IMR-90 (cell line): ENCODE measurements at regions not wholly inside any gene's neighbourhood (a gene's known extent, or its start where the extent isn't known, plus 50 kb on each side); places are given as distances from the start of the nearest gene placed in this dataset.

Source experiments
- ATAC-seq: fragments of 200-7000 bp; cut with Tn5 transposase; 2 replicates; pipeline ENCODE4 v1.9.1; 2020; ENCODE audit warnings: low read depth, mild to moderate bottlenecking, moderate library complexity
- BruUV-seq: library from RNA; stranded (reverse); fragments of 400-500 nt; replicated peaks from 2 replicates; lab custom pipeline; 2021; lab: Mats Ljungman, UMichigan
- CTCF ChIA-PET: fragments of 300-600 bp; formaldehyde crosslinking; extraction: SDS; loops from one replicate; lab custom pipeline; 2021; ENCODE audit warnings: antibody characterized with exemption; lab: Yijun Ruan, JAX
- POLR2A ChIA-PET: fragments of 300-600 bp; sonication (Branson Sonifier 250); formaldehyde crosslinking; loops from one replicate; lab custom pipeline; 2022; ENCODE audit warnings: antibody characterized with exemption; ENCODE audit not compliant: unreplicated experiment; lab: Charles Lee
- DNase-seq: peaks from one replicate; pipeline ENCODE4 v3.0.0; 2013
- H2AFZ ChIP-seq: replicated peaks from 2 replicates; pipeline ENCODE3; 2013; ENCODE audit warnings: low read length, mild to moderate bottlenecking; ENCODE audit not compliant: poor library complexity
- H2AK5ac ChIP-seq: 2 replicates; pipeline ENCODE4 v1.6.1; 2013; ENCODE audit warnings: low read depth, low read length, inconsistent platforms
- H2AK9ac ChIP-seq: replicated peaks from 2 replicates; pipeline ENCODE3; 2013; ENCODE audit warnings: mild to moderate bottlenecking, low read depth, low read length, moderate library complexity; ENCODE audit not compliant: poor library complexity
- H2BK120ac ChIP-seq: 2 replicates; pipeline ENCODE4 v1.6.1; 2013; ENCODE audit warnings: low read depth, low read length, inconsistent platforms
- H2BK15ac ChIP-seq: 3 replicates; pipeline ENCODE4 v1.6.1; 2013; ENCODE audit warnings: low read depth, low read length, inconsistent platforms
- H2BK20ac ChIP-seq: 2 replicates; pipeline ENCODE4 v1.6.1; 2013; ENCODE audit warnings: low read depth, mild to moderate bottlenecking, inconsistent platforms, low read length, moderate library complexity
- H2BK5ac ChIP-seq: 2 replicates; pipeline ENCODE4 v1.6.1; 2013; ENCODE audit warnings: mild to moderate bottlenecking, low read depth, low read length, inconsistent platforms; ENCODE audit not compliant: poor library complexity, severe bottlenecking
- H3K14ac ChIP-seq: replicated peaks from 2 replicates; pipeline ENCODE4 v1.6.1; 2013; ENCODE audit warnings: low read depth, low read length, inconsistent platforms
- H3K18ac ChIP-seq: 2 replicates; pipeline ENCODE4 v1.6.1; 2013; ENCODE audit warnings: low read depth, low read length, control low read depth
- H3K23ac ChIP-seq: 2 replicates; pipeline ENCODE4 v1.6.1; 2013; ENCODE audit warnings: low read depth, low read length, inconsistent platforms
- H3K27ac ChIP-seq: 2 replicates; pipeline ENCODE4 v1.5.1; 2013; ENCODE audit warnings: mild to moderate bottlenecking, control low read depth, low read length; ENCODE audit not compliant: insufficient read depth
- H3K27me3 ChIP-seq: 2 replicates; pipeline ENCODE4 v1.6.1; 2013; ENCODE audit warnings: low read length; ENCODE audit not compliant: control insufficient read depth, insufficient read depth
- H3K36me3 ChIP-seq: 2 replicates; pipeline ENCODE4 v1.6.1; 2013; ENCODE audit warnings: low read length, mixed read lengths; ENCODE audit not compliant: control insufficient read depth, insufficient read depth
- H3K4ac ChIP-seq: 2 replicates; pipeline ENCODE4 v1.6.1; 2013; ENCODE audit warnings: low read depth, low read length, inconsistent platforms
- H3K4me1 ChIP-seq: 2 replicates; pipeline ENCODE4 v1.6.1; 2013; ENCODE audit warnings: low read length, mixed read lengths; ENCODE audit not compliant: control insufficient read depth, insufficient read depth
- H3K4me2 ChIP-seq: 2 replicates; pipeline ENCODE4 v1.6.1; 2013; ENCODE audit warnings: low read depth, mild to moderate bottlenecking, control low read depth, low read length, moderate library complexity
- H3K4me3 ChIP-seq: 2 replicates; pipeline ENCODE4 v1.5.1; 2013; ENCODE audit warnings: low read depth, mild to moderate bottlenecking, control low read depth, low read length, moderate library complexity; ENCODE audit not compliant: insufficient read depth
- H3K56ac ChIP-seq: 2 replicates; pipeline ENCODE4 v1.6.1; 2013; ENCODE audit warnings: low read length, inconsistent platforms; ENCODE audit not compliant: insufficient read depth; ENCODE audit errors: extremely low read depth
- H3K79me1 ChIP-seq, 2 experiments: 2 replicates each; pipeline ENCODE4 v1.6.1; 2013; ENCODE audit warnings: low read length in 2 of 2, inconsistent platforms in 1 of 2, low read depth in 1 of 2
- H3K9ac ChIP-seq: 2 replicates; pipeline ENCODE4 v1.6.1; 2013; ENCODE audit warnings: low read depth, low read length, control low read depth
- H3K9me1 ChIP-seq: 2 replicates; pipeline ENCODE4 v1.6.1; 2013; ENCODE audit warnings: low read length, inconsistent platforms; ENCODE audit not compliant: insufficient read depth
- H3K9me3 ChIP-seq: 2 replicates; pipeline ENCODE4 v1.6.1; 2013; ENCODE audit warnings: low read length; ENCODE audit not compliant: control insufficient read depth, insufficient read depth
- H4K20me1 ChIP-seq: 2 replicates; pipeline ENCODE4 v1.6.1; 2013; ENCODE audit warnings: low read length, inconsistent platforms; ENCODE audit not compliant: insufficient read depth
- H4K5ac ChIP-seq: 2 replicates; pipeline ENCODE4 v1.6.1; 2013; ENCODE audit warnings: mild to moderate bottlenecking, low read depth, low read length, control low read depth
- H4K8ac ChIP-seq, 2 experiments: 2 replicates each; pipeline ENCODE4 v1.6.1; 2013; ENCODE audit warnings: low read depth in 2 of 2, low read length in 2 of 2, control low read depth in 1 of 2, inconsistent platforms in 1 of 2
- H4K91ac ChIP-seq: 2 replicates; pipeline ENCODE4 v1.6.1; 2013; ENCODE audit warnings: low read depth, low read length, inconsistent platforms; ENCODE audit not compliant: insufficient read depth
- BHLHE40 ChIP-seq: fragments of 150-350 bp; IDR thresholded peaks from 2 replicates; pipeline ENCODE4 v1.6.1; 2016; ENCODE audit warnings: mild to moderate bottlenecking, low read depth, low read length
- CEBPB ChIP-seq: IDR thresholded peaks from 2 replicates; pipeline ENCODE4 v1.6.1; 2012; ENCODE audit warnings: low read depth, low read length, improper control_type of control experiment
- CHD1 ChIP-seq: IDR thresholded peaks from 2 replicates; pipeline ENCODE4 v1.6.1; 2012; ENCODE audit warnings: low read depth, low read length, improper control_type of control experiment
- CTCF ChIP-seq: conservative IDR thresholded peaks from 2 replicates; pipeline ENCODE4 v1.5.1; 2012; ENCODE audit warnings: mild to moderate bottlenecking, low read depth, low read length, improper control_type of control experiment
- ELK1 ChIP-seq: fragments of 150-350 bp; IDR thresholded peaks from 2 replicates; pipeline ENCODE4 v1.6.1; 2016; ENCODE audit warnings: low read depth, mild to moderate bottlenecking, low read length, moderate library complexity, borderline replicate concordance
- FOS ChIP-seq: fragments of 150-350 bp; IDR thresholded peaks from 2 replicates; pipeline ENCODE4 v1.6.1; 2016; ENCODE audit warnings: low read depth, low read length
- MAFK ChIP-seq: IDR thresholded peaks from 2 replicates; pipeline ENCODE4 v1.6.1; 2012; ENCODE audit warnings: low read depth, low read length, improper control_type of control experiment
- MAZ ChIP-seq: IDR thresholded peaks from 2 replicates; pipeline ENCODE4 v1.6.1; 2012; ENCODE audit warnings: low read depth, mild to moderate bottlenecking, low read length, improper control_type of control experiment, moderate library complexity, borderline replicate concordance
- MXI1 ChIP-seq: IDR thresholded peaks from 2 replicates; pipeline ENCODE4 v1.6.1; 2012; ENCODE audit warnings: low read depth, mild to moderate bottlenecking, low read length, moderate library complexity, borderline replicate concordance
- NFE2L2 ChIP-seq: fragments of 150-350 bp; IDR thresholded peaks from 2 replicates; pipeline ENCODE4 v1.6.1; 2016; ENCODE audit warnings: low read depth, mild to moderate bottlenecking, low read length
- POLR2A ChIP-seq: IDR thresholded peaks from 2 replicates; pipeline ENCODE4 v1.6.1; 2012; ENCODE audit warnings: mild to moderate bottlenecking, low read depth, low read length
- RAD21 ChIP-seq: IDR thresholded peaks from 2 replicates; pipeline ENCODE4 v1.6.1; 2012; ENCODE audit warnings: low read length, improper control_type of control experiment
- RCOR1 ChIP-seq: IDR thresholded peaks from 2 replicates; pipeline ENCODE4 v1.6.1; 2012; ENCODE audit warnings: mild to moderate bottlenecking, low read length, improper control_type of control experiment; ENCODE audit not compliant: insufficient replicate concordance
- RFX5 ChIP-seq: IDR thresholded peaks from 2 replicates; pipeline ENCODE4 v1.8.0; 2012; ENCODE audit warnings: low read depth, mild to moderate bottlenecking, low read length, moderate library complexity
- SMC3 ChIP-seq: fragments of 150-350 bp; IDR thresholded peaks from 2 replicates; pipeline ENCODE4 v1.6.1; 2016; ENCODE audit warnings: low read depth, mild to moderate bottlenecking, antibody characterized with exemption, low read length, moderate library complexity
- USF2 ChIP-seq: fragments of 150-350 bp; IDR thresholded peaks from 2 replicates; pipeline ENCODE4 v1.6.1; 2017; ENCODE audit warnings: mild to moderate bottlenecking, antibody characterized with exemption, low read length, low read depth
- WGBS, 2 experiments: methylation state at CpG; one replicate each; pipeline versions ENCODE4 v1.1.5 to v1.1.7; 2013; ENCODE audit warnings: missing lambda C conversion rate in 2 of 2; ENCODE audit not compliant: insufficient read length in 1 of 2; ENCODE audit errors: extremely low coverage in 2 of 2; 5-methylcytosine and 5-hydroxymethylcytosine counted together
- dilution Hi-C: fragments of 300-500 bp; cut with HindIII; formaldehyde crosslinking; loops from one replicate; pipeline ENCODE4 v1.14.3; 2018; ENCODE audit warnings: low sequenced_read_pairs; ENCODE audit not compliant: unreplicated experiment
- in situ Hi-C: fragments of 300-500 bp; cut with MboI; formaldehyde crosslinking; loops from 3 replicates; pipeline ENCODE4 v1.14.3; 2019; ENCODE audit warnings: low sequenced_read_pairs, inconsistent platforms, mixed read lengths
- intact Hi-C: fragments of 100-400 bp; cut with micrococcal nuclease; formaldehyde crosslinking; loops from 2 replicates; pipeline ENCODE4 v1.10.0; 2022

- Histone ChIP-seq H3K56ac (no peak overlapping the region), H3K9ac (no peak overlapping the region), H3K4ac (no peak overlapping the region), H3K23ac (no peak overlapping the region), H2BK120ac (no peak overlapping the region), H4K91ac (no peak overlapping the region), H3K4me1 (no peaks in the 10 kb centered on the region), H2BK15ac (no peak overlapping the region), H3K79me1 (no peaks in the 10 kb centered on the region), H3K4me3 (no peak overlapping the region), H2BK20ac (no peak overlapping the region), H4K20me1 (no peaks in the 10 kb centered on the region), H2AK9ac (no peak overlapping the region), H4K8ac (no peak overlapping the region), H3K27ac (no peak overlapping the region), H2BK5ac (no peak overlapping the region), H4K5ac (no peak overlapping the region), H3K9me1 (no peaks in the 10 kb centered on the region), H3K36me3 (no peaks in the 10 kb centered on the region), H2AFZ (no peak overlapping the region), H3K27me3 (peaks cover 14% of the 10 kb centered on the region), H3K9me3 (no peaks in the 10 kb centered on the region), H3K4me2 (no peak overlapping the region), H2AK5ac (no peak overlapping the region), H3K14ac (no peak overlapping the region), H3K18ac (no peak overlapping the region)
- ATAC-seq (no peak), DNase-seq (no peak)
- 43% methylated on average over 1 of the region's 1 CpG; no CpG with 5 or more reads in 1 of the 2 experiments for WGBS, 2 experiments
- no peak for TF ChIP-seq SMC3
- TF ChIP-seq MXI1: no peak
- no peak for TF ChIP-seq FOS
- no peak for TF ChIP-seq MAFK
- no peak for TF ChIP-seq POLR2A
- no peak for TF ChIP-seq USF2
- TF ChIP-seq ELK1: no peak
- TF ChIP-seq MAZ: no peak
- no peak for TF ChIP-seq RAD21
- TF ChIP-seq BHLHE40: no peak
- TF ChIP-seq RCOR1: no peak
- TF ChIP-seq CEBPB: no peak
- no peak for TF ChIP-seq RFX5
- no peak for TF ChIP-seq NFE2L2
- no peak for TF ChIP-seq CTCF
- no peak for TF ChIP-seq CHD1
- no TSS peak for BruUV-seq
- in situ Hi-C loops (no loop called here), dilution Hi-C loops (no loop called here), intact Hi-C loops (no loop called here)
- ChIA-PET CTCF (no interaction called here), POLR2A (no interaction called here)
Measured at GRCh38 chr13:99636306-99636705, 135.0 kb downstream of the TM9SF2 start.
